Activated CD4-positive, alpha-beta T cell treated with anti-CD3 and anti-CD28 coated beads for 36 hours (primary cell): ENCODE measurements at regions not wholly inside any gene's neighbourhood (a gene's known extent, or its start where the extent isn't known, plus 50 kb on each side); places are given as distances from the start of the nearest gene placed in this dataset.
A peak's percentile ranks its signal among the peaks of the same experiment; 100 is the strongest.

Experiments
- ATAC-seq: fragments of 200-7000 bp; cut with Tn5 transposase; one replicate; pipeline ENCODE4 v1.10.0; 2021; ENCODE audit warnings: mild to moderate bottlenecking, moderate library complexity
- CTCF ChIA-PET: fragments of 350-600 bp; sonication (Branson Sonifier 250); formaldehyde crosslinking; loops from one replicate; lab custom pipeline; 2021; ENCODE audit warnings: antibody characterized with exemption; lab: Charles Lee
- POLR2A ChIA-PET: fragments of 350-600 bp; sonication (Branson Sonifier 250); formaldehyde crosslinking; loops from one replicate; lab custom pipeline; 2021; ENCODE audit warnings: antibody characterized with exemption, inconsistent platforms; lab: Charles Lee
- DNase-seq: peaks from one replicate; pipeline ENCODE4 v3.0.0-alpha.2; 2020
- H3K27ac Mint-ChIP-seq: one replicate; pipeline ENCODE4 v1.8.0; 2021; ENCODE audit warnings: mixed read lengths
- H3K27me3 Mint-ChIP-seq: one replicate; pipeline ENCODE4 v1.8.0; 2021; ENCODE audit warnings: mixed read lengths
- H3K36me3 Mint-ChIP-seq: one replicate; pipeline ENCODE4 v1.8.0; 2021; ENCODE audit warnings: low read depth, mixed read lengths
- H3K4me1 Mint-ChIP-seq: one replicate; pipeline ENCODE4 v1.8.0; 2021; ENCODE audit warnings: mixed read lengths
- H3K4me3 Mint-ChIP-seq: one replicate; pipeline ENCODE4 v1.8.0; 2021; ENCODE audit warnings: mild to moderate bottlenecking, moderate library complexity, mixed read lengths
- H3K9me3 Mint-ChIP-seq: one replicate; pipeline ENCODE4 v1.8.0; 2021; ENCODE audit warnings: low read depth, mixed read lengths
- intact Hi-C, 2 experiments: fragments of 100-400 bp; cut with DNase I in 1 of 2; cut with micrococcal nuclease in 1 of 2; formaldehyde crosslinking; loops; one replicate each; pipeline versions ENCODE4 v1.14.2 to v1.15.1; 2022 to 2024; cut with DNase I, micrococcal nuclease

DNA sequence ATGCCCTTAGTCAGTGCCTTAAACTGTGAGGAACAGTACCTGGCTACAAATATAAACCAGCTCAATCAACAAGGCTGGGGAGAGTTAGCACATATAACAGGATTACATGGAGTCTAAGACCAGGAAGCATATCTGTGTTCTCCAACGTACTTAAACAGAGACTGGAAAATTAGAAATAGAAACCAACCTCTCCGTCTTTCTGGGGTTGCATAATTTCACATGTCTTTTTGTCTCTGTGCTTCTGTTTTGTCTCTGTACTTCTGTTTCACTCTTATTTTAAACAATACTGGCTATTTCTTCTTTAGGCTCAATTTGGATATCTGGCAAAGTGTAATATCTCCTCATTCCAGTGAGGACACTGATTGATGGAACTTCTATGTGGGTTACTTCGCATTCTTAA, 749.0 kb upstream of the ZEB2 start:
- DNase-seq (no peak), ATAC-seq (no peak)
- no peaks in the 10 kb centered on the region for H3K36me3 Mint-ChIP-seq
- H3K4me3 Mint-ChIP-seq, result no peak overlapping the region
- H3K9me3 Mint-ChIP-seq, result peaks cover 8% of the 10 kb centered on the region
- no peaks in the 10 kb centered on the region for H3K4me1 Mint-ChIP-seq
- intact Hi-C loops, result no loop called here
- H3K27me3 Mint-ChIP-seq, result peaks cover 9% of the 10 kb centered on the region
- H3K27ac Mint-ChIP-seq, result no peak overlapping the region
- ChIA-PET CTCF (no interaction called here), POLR2A (no interaction called here)

DNA sequence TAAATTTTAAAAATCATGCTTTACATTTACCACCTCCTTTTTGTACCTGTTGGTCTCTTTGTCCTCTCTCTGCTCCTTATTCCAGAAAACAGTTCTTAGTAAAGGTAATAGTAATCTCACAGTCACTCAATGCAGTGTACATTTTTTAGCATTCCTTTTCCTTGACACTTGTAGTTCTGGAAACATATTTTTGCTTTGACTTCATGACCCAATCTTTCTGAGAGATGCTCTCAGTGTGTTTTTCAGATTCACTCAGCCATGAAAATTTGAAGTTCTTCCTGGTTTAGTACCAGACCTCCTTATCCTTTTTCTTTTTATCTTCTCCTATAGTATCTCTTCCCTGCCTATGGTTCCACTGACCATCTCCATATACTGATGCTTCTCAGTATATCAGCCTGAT, 747.5 kb upstream of the ZEB2 start:
- no peaks in the 10 kb centered on the region for H3K36me3 Mint-ChIP-seq
- intact Hi-C loops, result no loop called here
- CTCF ChIA-PET, result no interaction called here

DNA sequence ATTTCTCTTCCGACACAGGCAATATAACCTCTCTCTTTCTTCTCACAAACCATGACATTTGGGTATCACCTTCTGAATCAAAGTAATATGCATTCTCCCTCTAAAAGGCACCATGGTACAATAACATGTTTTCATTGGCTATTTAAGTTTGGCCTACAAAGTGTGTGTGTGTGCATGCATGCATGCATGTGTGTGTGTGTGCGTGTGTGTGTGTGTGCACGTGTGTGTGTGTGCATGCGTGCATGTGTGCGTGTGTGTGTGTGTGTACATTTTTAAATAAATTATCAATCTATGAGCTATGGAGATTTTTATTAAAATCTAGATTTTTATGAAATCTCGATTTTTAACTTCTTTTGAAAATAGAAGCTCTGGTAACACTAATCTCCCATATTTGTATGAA, 745.3 kb upstream of the ZEB2 start:
- POLR2A ChIA-PET, result no interaction called here
- Mint-ChIP-seq H3K27me3 (peaks cover 12% of the 10 kb centered on the region), H3K9me3 (no peaks in the 10 kb centered on the region), H3K27ac (no peak overlapping the region), H3K4me1 (no peaks in the 10 kb centered on the region), H3K4me3 (no peak overlapping the region), H3K36me3 (no peaks in the 10 kb centered on the region)
- intact Hi-C loops, result no loop called here
- CTCF ChIA-PET, result no interaction called here
- no peak for ATAC-seq
- no peak for DNase-seq

More for the DNA sequence above, 747.5 kb upstream of the ZEB2 start:
- Mint-ChIP-seq H3K27me3 (peaks cover 9% of the 10 kb centered on the region), H3K4me3 (no peak overlapping the region), H3K27ac (no peak overlapping the region), H3K4me1 (no peaks in the 10 kb centered on the region), H3K9me3 (peaks cover 2% of the 10 kb centered on the region)
- ATAC-seq, result no peak
- no peak for DNase-seq
- POLR2A ChIA-PET, result no interaction called here

DNA sequence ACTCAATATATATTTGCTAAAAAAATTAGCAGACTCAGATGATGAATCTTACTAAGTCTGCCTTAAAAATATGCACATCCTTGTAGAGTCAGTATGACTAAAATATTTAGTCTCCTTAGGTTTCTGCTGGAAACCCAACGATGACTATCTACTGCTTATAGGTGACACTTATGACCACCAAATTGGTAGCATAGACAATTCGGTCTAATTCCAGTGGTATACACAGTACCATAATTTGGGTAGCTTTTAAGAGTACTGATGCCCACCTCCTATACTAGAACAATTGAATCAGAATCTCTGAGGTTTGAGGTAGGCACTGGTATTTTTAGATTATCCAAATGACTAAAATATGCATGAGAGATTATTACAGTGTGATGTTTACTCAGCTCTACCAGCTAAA, 740.8 kb upstream of the ZEB2 start:
- Mint-ChIP-seq H3K4me1 (peaks cover 11% of the 10 kb centered on the region), H3K9me3 (no peaks in the 10 kb centered on the region), H3K27ac (no peak overlapping the region), H3K27me3 (peaks cover 24% of the 10 kb centered on the region), H3K4me3 (no peak overlapping the region), H3K36me3 (no peaks in the 10 kb centered on the region)
- DNase-seq, result no peak
- POLR2A ChIA-PET, result no interaction called here
- ATAC-seq, result no peak
- intact Hi-C loops, result no loop called here
- CTCF ChIA-PET, result no interaction called here

DNA sequence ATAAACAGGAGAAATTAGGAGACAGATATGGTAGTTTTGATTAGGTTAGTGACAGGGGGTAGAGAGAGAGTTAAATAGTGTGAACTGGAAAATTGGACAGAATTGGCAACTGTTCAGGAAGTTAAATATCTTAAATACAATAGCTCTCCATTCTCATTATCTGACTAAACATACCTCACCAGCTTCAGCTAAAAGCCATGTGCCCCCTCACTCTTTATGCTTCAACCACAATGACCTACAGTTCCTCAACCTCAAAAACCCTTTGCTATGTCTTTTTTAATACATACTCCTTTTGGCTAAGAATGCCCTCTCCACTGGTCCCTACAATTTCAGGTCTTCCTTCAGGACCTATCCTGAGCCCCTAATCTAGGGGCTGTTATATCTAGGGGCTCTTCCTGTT, 740.2 kb upstream of the ZEB2 start:
- DNase-seq (no peak), ATAC-seq (no peak)
- H3K4me1 Mint-ChIP-seq, result peaks cover 11% of the 10 kb centered on the region
- no peaks in the 10 kb centered on the region for H3K9me3 Mint-ChIP-seq
- CTCF ChIA-PET, result no interaction called here
- no peaks in the 10 kb centered on the region for H3K36me3 Mint-ChIP-seq
- POLR2A ChIA-PET, result no interaction called here
- peaks cover 24% of the 10 kb centered on the region for H3K27me3 Mint-ChIP-seq
- H3K27ac Mint-ChIP-seq, result no peak overlapping the region
- intact Hi-C loops, result no loop called here
- no peak overlapping the region for H3K4me3 Mint-ChIP-seq

DNA sequence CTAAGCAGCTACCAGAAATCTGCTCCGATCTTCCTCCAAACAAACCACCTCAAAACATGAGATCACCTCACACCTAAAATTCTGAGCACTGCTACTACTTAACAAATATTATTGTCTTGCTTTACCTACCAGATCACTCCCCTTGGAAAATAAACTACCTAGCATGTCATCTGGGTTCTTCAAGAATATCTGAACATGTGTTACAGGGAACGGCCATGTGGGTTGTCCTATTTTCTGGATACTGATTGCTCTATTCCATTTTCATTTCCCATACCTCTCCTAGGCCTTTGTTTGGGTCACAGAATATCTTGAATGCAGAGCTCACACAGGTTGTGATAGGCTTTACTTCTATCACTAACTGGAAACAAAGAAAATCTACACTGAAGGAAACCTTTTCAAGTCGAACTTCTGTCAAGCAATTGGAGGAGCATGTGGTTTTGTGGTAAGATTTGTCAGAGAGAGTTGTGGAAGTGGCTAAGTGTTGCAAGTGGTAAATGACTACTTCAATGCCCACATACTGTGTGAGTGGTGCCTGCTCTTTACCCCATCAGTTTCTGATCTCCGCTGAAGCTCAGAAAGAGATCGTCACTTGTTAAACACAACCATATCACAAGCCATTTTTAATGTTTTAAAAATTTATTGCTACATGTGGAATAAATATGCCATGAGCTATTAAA, 739.1 kb upstream of the ZEB2 start:
- intact Hi-C loops, result loop anchor here in 1 of 2 experiments (1.0 kb wide), 1 partner anchor 64 kb away; no protein-coding TSS in a partner anchor
- ChIA-PET CTCF (interaction anchor here (0.7 to 1.2 kb wide), 2 partner anchors 12 to 82 kb away, joined by 3 read pairs; no protein-coding TSS in a partner anchor), POLR2A (no interaction called here)
- H3K4me3 Mint-ChIP-seq, result no peak overlapping the region
- peaks cover 11% of the 10 kb centered on the region for H3K4me1 Mint-ChIP-seq
- no peak overlapping the region for H3K27ac Mint-ChIP-seq
- ATAC-seq (peak; percentile 74), DNase-seq (peak; percentile 20)
- H3K27me3 Mint-ChIP-seq, result peaks cover 29% of the 10 kb centered on the region
- no peaks in the 10 kb centered on the region for H3K9me3 Mint-ChIP-seq
- no peaks in the 10 kb centered on the region for H3K36me3 Mint-ChIP-seq

DNA sequence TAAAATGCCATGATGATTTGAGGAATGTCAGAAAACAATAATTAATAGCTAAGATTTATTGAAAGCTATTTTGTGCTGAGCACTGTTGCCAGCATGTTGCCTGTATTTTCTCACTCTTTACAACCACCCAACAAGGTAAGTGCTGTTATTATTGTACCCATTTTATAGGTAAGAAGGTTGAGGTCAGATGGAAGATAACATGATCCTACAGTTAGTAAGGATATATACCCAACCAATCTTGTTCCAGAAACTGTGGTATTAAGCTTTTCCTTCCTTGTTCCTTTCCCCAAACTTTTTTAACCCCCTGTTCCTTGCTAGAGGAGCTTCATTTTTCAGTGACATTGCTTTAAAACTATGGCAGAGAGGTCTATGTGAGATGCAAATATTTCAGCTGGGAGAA, 738.0 kb upstream of the ZEB2 start:
- Mint-ChIP-seq H3K9me3 (no peaks in the 10 kb centered on the region), H3K4me1 (peaks cover 11% of the 10 kb centered on the region), H3K36me3 (no peaks in the 10 kb centered on the region), H3K27ac (no peak overlapping the region), H3K4me3 (no peak overlapping the region), H3K27me3 (peaks cover 32% of the 10 kb centered on the region)
- DNase-seq (no peak), ATAC-seq (no peak)
- CTCF ChIA-PET, result no interaction called here
- POLR2A ChIA-PET, result no interaction called here
- intact Hi-C loops, result no loop called here

DNA sequence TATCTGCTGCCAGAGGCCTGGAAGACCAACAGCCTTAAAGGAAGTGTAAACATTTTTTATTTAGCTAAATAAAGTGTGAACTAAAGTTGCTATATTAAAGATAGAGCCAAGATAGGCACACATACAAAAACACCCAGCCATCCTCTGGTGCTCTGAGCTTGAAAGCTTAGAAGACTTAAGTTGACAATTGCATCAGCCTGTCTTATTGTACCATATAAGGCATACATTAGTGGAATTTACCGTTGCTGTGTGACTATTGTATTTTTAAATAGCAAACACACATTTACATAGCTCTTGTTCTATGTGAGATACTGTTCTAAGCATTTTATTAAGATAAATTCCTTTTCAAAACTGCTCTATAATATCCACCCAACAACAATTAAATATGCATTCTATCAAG, 736.6 kb upstream of the ZEB2 start:
- peaks cover 11% of the 10 kb centered on the region for H3K4me1 Mint-ChIP-seq
- H3K27me3 Mint-ChIP-seq, result peaks cover 30% of the 10 kb centered on the region
- no peaks in the 10 kb centered on the region for H3K9me3 Mint-ChIP-seq
- no peak for DNase-seq
- POLR2A ChIA-PET, result no interaction called here
- no peak overlapping the region for H3K27ac Mint-ChIP-seq
- intact Hi-C loops, result no loop called here
- ATAC-seq, result no peak
- H3K4me3 Mint-ChIP-seq, result no peak overlapping the region
- CTCF ChIA-PET, result no interaction called here
- H3K36me3 Mint-ChIP-seq, result no peaks in the 10 kb centered on the region

DNA sequence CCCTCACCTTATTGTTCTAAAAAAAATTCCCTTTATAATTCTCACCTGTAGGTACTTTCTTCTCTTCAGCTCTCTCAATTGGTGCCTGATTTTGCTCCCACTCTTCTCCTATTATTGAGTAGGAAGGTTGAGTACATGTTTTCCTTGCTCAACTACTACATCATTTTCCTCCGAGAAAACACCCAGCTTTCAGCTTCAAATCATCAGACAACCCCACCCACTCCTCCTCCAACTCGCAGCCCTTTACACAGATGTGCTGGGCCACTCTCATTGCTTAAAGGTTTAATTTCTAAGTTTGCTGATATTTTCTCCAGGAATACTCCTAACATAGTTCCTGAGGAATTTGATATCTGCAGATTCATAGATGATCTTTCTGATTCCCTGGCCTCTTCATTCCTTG, 734.4 kb upstream of the ZEB2 start:
- Mint-ChIP-seq H3K4me1 (peaks cover 7% of the 10 kb centered on the region), H3K27me3 (peaks cover 27% of the 10 kb centered on the region), H3K9me3 (no peaks in the 10 kb centered on the region), H3K4me3 (no peak overlapping the region), H3K36me3 (no peaks in the 10 kb centered on the region), H3K27ac (no peak overlapping the region)
- ChIA-PET POLR2A (no interaction called here), CTCF (no interaction called here)
- no peak for DNase-seq
- ATAC-seq, result no peak
- intact Hi-C loops, result no loop called here

DNA sequence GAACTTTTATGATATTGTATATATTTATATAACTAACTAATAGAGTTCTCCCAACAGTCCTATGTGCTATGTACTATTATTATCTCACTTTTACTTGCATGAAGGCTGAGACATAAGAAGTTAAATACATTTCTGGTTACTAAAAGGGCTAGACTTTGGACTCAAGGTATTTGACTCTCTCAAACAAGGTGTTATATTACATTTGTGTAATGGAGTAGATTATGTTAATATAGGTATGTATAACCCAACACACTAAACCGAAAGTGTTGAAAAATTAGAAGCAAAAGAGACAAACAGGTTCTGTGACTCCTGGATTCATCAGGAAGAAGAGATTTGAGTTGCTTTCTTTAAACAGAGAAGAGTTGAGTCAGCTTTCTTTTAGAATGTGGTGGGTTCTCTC, 733.6 kb upstream of the ZEB2 start:
- POLR2A ChIA-PET, result no interaction called here

DNA sequence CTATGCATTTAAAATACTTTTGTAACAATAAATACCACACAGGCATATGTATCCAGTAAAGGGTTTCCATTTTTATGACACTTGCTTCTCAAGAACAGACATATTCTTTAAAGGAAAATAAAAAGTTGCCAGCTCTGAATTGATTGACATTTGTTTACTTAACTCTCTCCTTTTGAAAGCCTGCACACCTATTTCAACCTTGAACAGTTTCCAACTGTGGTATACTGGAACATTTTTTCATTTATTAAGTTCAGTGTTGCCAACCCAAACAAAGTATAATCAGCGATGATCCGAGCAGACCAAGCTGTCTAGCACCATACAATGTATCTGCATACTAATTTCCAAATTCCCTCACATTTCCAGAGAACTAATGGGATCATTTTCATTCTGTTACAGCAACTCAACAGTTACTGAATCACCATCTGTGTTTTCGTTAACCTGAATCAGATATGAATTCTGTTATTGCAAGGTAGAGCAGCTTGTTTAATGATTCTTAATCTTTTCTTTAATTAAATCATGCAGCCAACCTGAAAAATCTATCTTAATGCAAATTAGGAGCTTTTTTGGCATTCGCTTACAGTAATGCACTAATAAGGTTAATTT, 725.5 kb upstream of the ZEB2 start:
- ChIA-PET POLR2A (no interaction called here), CTCF (no interaction called here)
- ATAC-seq, result no peak
- intact Hi-C loops, result no loop called here
- Mint-ChIP-seq H3K27ac (no peak overlapping the region), H3K4me1 (no peaks in the 10 kb centered on the region), H3K36me3 (no peaks in the 10 kb centered on the region), H3K4me3 (no peak overlapping the region), H3K27me3 (peaks cover 11% of the 10 kb centered on the region), H3K9me3 (no peaks in the 10 kb centered on the region)
- no peak for DNase-seq

More for the DNA sequence above, 733.6 kb upstream of the ZEB2 start:
- H3K27ac Mint-ChIP-seq, result no peak overlapping the region
- intact Hi-C loops, result no loop called here
- DNase-seq (no peak), ATAC-seq (no peak)
- H3K9me3 Mint-ChIP-seq, result no peaks in the 10 kb centered on the region
- H3K27me3 Mint-ChIP-seq, result peaks cover 23% of the 10 kb centered on the region
- no peak overlapping the region for H3K4me3 Mint-ChIP-seq
- H3K36me3 Mint-ChIP-seq, result no peaks in the 10 kb centered on the region
- H3K4me1 Mint-ChIP-seq, result no peaks in the 10 kb centered on the region
- CTCF ChIA-PET, result no interaction called here

DNA sequence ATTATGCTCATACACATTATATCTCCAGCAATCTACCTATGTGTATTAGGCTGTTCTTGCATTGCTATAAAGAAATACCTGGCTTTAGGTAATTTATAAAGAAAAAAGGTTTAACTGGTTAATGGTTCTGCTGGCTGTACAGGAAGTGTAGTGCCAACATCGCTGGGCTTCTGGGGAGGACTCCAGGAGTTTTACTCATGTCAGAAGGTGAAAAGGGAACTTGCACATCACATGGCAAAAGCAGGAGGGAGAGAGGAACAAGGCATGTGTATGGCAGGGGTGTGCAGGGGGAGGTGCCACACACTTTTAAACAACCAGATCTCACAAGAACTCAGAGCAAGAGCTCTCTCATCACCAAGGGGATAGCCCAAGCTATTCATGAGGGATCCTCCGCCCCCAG, 715.4 kb upstream of the ZEB2 start:
- ChIA-PET CTCF (no interaction called here), POLR2A (no interaction called here)
- ATAC-seq (no peak), DNase-seq (no peak)
- Mint-ChIP-seq H3K36me3 (no peaks in the 10 kb centered on the region), H3K27ac (no peak overlapping the region), H3K4me3 (no peak overlapping the region), H3K9me3 (no peaks in the 10 kb centered on the region), H3K27me3 (peaks cover 2% of the 10 kb centered on the region), H3K4me1 (no peaks in the 10 kb centered on the region)
- intact Hi-C loops, result no loop called here
